MG63 (cell line): ENCODE measurements at regions not wholly inside any gene's neighbourhood (a gene's known extent, or its start where the extent isn't known, plus 50 kb on each side); places are given as distances from the start of the nearest gene placed in this dataset.
"Not testable (repeated sequence)": the region's sequence is repeated elsewhere in the genome, so short reads cannot be mapped to it uniquely, and the experiment has no call there.

Experiments used
- DNase-seq: peaks from one replicate; pipeline ENCODE4 v3.0.0-alpha.2; 2020
- H3K27me3 ChIP-seq: fragments of 250-450 bp; sonication (Bioruptor Pico); 2 replicates; pipeline ENCODE4 v1.5.1; 2020; ENCODE audit warnings: mild to moderate bottlenecking, moderate library complexity
- H3K36me3 ChIP-seq: fragments of 250-450 bp; sonication (Bioruptor Pico); 2 replicates; pipeline ENCODE4 v1.5.1; 2020; ENCODE audit warnings: mild to moderate bottlenecking, moderate library complexity
- H3K4me3 ChIP-seq: fragments of 250-450 bp; sonication (Bioruptor Pico); 2 replicates; pipeline ENCODE4 v1.5.1; 2020; ENCODE audit warnings: mild to moderate bottlenecking, moderate library complexity
- H3K9me3 ChIP-seq: fragments of 250-450 bp; sonication (Bioruptor Pico); 2 replicates; pipeline ENCODE4 v1.5.1; 2020; ENCODE audit warnings: mild to moderate bottlenecking, moderate library complexity

GRCh38 chr17:22217135-22217534 is 524.8 kb downstream of the KCNJ18 start:
- Histone ChIP-seq H3K9me3 (no peaks in the 10 kb centered on the region), H3K4me3 (no peak overlapping the region), H3K36me3 (no peaks in the 10 kb centered on the region), H3K27me3 (no peaks in the 10 kb centered on the region)
- DNase-seq, result no peak

DNA sequence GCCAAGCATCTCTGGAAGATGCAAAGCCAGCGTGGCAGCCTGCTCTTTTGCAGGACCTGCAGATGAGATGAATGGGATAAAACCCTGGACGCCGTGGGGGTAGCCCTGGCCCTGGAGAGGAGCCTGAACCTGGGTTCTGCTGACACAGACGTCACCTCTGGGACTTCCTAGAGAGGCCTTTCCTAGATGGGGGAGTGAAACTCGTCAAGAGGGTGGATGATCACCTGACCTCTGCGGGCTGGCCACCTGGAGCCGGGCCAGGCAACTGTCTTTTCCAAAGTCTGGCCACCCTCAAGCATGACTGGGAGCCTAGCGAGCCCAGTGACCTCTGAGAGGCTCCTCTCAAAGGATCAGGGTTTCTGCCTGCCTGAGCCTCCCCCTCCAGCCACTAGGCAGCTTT is 529.0 kb downstream of the KCNJ18 start:
- Histone ChIP-seq H3K4me3 (no peak overlapping the region), H3K36me3 (no peaks in the 10 kb centered on the region), H3K9me3 (no peaks in the 10 kb centered on the region), H3K27me3 (no peaks in the 10 kb centered on the region)
- no peak for DNase-seq

DNA sequence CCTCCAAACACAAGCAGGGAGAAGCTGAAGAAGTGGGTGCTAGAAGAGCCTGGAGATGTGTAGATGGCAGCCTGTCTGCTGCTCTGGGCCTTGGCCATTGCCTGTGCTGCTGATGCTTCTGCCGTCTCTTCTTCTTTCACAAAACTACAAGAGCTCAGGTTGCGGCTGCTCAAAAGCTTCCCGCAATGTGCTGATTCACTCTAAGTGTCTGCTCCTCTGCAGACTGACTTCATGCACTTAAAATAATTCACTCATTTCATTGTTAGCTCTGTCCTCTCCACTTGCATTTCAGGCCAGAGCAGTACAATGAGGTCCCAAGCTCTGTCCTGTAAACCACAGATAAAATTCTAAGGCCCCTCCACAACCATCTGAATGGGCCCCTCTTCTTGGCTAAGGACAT is 534.2 kb downstream of the KCNJ18 start:
- DNase-seq, H3K4me3 ChIP-seq, H3K9me3 ChIP-seq, H3K27me3 ChIP-seq, H3K36me3 ChIP-seq: not testable (repeated sequence)

DNA sequence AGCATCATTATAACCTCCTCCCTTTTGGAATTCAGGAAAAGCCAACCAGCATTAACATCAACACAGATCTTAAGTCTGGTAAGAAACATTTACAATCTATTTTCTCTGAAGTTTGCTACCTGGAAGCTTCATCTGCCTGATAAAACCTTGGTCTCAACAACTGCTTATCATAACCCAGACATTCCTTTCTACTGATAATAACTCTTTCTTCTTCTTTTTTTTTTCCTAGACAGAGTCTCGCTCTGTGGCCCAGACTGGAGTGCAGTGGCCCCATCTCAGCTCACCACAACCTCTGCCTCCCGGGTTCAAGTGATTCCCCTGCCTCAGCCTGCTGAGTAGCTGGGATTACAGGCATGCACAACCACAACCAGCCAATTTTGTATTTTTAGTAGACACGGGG is 534.6 kb downstream of the KCNJ18 start:
- H3K9me3 ChIP-seq, DNase-seq, H3K4me3 ChIP-seq, H3K27me3 ChIP-seq, H3K36me3 ChIP-seq: not testable (repeated sequence)

- not testable (repeated sequence) for H3K9me3 ChIP-seq, H3K4me3 ChIP-seq, H3K36me3 ChIP-seq, H3K27me3 ChIP-seq
- DNase-seq, result peak; percentile 67
These were observed 535.6 kb downstream of the KCNJ18 start for GRCh38 chr17:22227699-22228553.

DNA sequence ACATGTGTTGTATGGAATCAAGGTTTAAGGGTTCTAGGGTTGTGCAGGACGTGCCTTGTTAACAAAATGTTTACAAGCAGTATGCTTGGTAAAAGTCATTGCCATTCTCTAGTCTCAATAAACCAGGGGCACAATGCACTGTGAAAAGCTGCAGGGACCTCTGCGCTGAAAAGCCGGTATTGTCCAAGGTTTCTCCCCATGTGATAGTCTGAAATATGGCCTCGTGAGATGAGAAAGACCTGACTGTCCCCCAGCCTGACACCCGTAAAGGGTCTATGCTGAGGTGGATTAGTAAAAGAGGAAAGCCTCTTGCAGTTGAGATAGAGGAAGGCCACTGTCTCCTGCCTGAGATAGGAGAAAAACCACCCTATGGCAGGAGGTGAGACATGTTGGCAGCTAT is 537.5 kb downstream of the KCNJ18 start:
- H3K9me3 ChIP-seq, DNase-seq, H3K4me3 ChIP-seq, H3K36me3 ChIP-seq, H3K27me3 ChIP-seq: not testable (repeated sequence)

DNA sequence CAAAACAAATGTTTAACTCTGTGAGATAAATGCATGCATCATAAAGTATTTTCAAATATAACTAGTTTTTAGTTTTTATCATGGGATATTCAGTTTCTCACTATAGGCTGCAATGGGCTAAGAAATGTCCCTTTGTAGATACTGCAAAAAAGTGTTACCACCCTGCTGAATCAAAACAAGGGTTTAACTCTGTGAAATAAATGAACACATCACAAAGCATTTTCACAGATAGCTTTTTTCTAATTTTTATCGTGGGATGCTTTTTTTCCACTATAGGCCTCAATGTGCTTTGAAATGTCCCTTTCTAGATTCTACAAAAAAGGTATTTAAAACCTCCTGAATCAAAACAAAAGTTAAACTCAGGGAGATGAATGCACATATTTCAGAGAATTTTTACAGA is 541.1 kb downstream of the KCNJ18 start:
- Histone ChIP-seq H3K9me3 (peaks cover 2% of the 10 kb centered on the region; the same call in 1 of the 2 replicates), H3K4me3 (no peak overlapping the region), H3K27me3 (no peaks in the 10 kb centered on the region), H3K36me3 (no peaks in the 10 kb centered on the region)
- DNase-seq, result no peak

DNA sequence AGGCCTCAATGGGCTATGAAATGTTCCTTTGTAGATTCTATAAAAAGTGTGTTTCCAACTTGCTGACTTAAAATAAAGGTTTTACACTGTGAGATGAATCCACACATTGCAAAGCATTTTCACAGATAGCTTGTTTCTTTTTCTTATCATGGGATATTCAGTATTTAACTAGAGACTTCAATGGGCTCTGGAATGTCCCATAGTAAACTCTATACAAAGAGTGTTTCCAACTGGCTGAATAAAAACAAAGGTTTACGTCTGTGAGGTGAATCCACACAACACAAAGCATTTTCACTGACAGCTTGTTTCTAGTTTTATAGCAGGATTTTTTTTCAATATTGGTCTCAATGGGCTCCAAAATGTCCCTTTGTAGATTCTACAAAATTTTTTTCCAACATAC is 550.1 kb downstream of the KCNJ18 start:
- no peaks in the 10 kb centered on the region for H3K27me3 ChIP-seq
- no peaks in the 10 kb centered on the region for H3K9me3 ChIP-seq
- no peak for DNase-seq
- H3K4me3 ChIP-seq, result no peak overlapping the region
- no peaks in the 10 kb centered on the region for H3K36me3 ChIP-seq

DNA sequence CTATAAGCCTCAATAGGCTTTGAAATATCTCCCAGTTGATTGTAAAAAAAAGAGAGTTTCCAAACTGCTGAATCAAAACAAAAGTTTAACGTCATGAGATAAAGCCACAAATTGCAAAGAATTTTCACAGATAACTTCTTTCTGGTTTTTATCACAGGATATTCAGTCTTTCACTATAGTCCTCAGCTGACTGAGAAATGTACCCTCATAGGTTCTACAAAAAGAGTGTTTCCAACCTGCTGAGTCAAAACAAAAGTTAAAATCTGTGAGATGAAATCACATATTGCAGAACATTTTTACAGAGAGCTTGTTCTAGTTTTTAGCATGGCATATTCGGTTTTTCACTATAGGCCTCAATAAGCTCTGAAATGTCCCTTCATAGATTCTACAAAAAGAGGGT is 559.2 kb downstream of the KCNJ18 start:
- DNase-seq, result no peak
- Histone ChIP-seq H3K9me3 (no peaks in the 10 kb centered on the region), H3K4me3 (no peak overlapping the region), H3K36me3 (no peaks in the 10 kb centered on the region), H3K27me3 (no peaks in the 10 kb centered on the region)

DNA sequence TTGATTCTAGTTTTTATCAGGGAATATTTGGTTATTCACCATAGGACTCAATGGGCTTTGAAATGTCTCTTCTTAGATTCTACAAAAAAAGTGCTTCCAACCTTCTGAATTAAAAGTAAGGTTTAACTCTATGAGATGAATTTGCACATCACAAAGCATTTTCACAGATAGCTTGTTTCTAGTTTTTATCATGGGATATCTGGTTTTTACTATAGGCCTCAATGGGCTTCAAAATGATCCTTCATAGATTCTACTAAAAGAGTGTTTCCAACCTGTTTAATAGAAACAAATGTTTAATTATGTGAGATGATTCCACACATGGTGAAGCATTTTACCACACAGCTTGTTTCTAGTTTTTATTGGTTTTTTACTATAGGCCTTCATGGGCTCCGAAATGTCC is 560.7 kb downstream of the KCNJ18 start:
- no peak overlapping the region for H3K4me3 ChIP-seq
- no peaks in the 10 kb centered on the region for H3K27me3 ChIP-seq
- no peaks in the 10 kb centered on the region for H3K36me3 ChIP-seq
- H3K9me3 ChIP-seq, result no peaks in the 10 kb centered on the region
- no peak for DNase-seq

- no peaks in the 10 kb centered on the region for H3K36me3 ChIP-seq
- no peak for DNase-seq
- peak overlapping the region; percentile 18 for H3K4me3 ChIP-seq
- H3K9me3 ChIP-seq, result no peaks in the 10 kb centered on the region; the same call in 1 of the 2 replicates
- H3K27me3 ChIP-seq, result no peaks in the 10 kb centered on the region
These were observed 573.5 kb downstream of the KCNJ18 start for GRCh38 chr17:22265807-22266206.

DNA sequence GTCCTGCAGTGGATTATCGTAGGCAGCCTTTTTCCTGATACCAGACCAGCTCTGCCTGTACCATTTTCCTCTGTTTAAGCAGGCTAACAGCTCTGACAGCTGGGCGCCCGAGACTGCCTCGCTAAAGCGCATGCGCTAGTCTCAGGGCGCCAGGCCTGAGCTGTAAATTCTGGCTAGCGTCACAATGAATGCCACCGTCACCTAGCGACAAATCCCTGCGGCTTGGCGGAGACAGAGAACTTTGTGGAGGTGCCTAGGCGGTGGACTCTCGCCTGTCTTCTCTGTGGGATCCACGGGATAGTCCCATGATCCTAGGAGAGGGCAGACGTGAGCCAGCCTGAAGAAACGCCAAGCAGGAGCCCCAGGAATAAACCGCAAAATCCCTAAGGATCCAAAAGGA is 573.9 kb downstream of the KCNJ18 start:
- Histone ChIP-seq H3K27me3 (no peaks in the 10 kb centered on the region), H3K9me3 (no peaks in the 10 kb centered on the region; the same call in 1 of the 2 replicates), H3K4me3 (peak overlapping the region; percentile 18), H3K36me3 (no peaks in the 10 kb centered on the region)
- DNase-seq, result peak; percentile 75

DNA sequence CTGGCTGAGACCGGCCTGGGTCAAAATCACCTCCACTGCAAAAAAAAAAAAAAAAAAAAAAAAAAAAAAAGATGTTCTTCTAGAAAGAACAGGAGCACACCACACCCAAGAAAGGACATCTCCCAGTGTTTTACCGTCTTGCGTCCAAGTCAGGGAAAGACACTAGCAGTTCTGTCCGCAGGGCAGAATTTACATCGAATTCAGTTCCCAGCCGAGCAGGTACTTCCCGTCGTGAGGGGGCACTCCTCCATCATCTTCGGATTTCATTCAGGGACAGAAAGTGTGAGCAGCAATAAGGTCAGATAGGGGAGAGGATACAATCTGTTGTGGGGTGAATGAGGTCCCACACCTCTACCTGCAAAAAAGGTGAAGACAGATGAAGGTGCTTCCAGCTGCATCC is 574.7 kb downstream of the KCNJ18 start:
- no peak overlapping the region for H3K4me3 ChIP-seq
- H3K9me3 ChIP-seq, result no peaks in the 10 kb centered on the region; the same call in 1 of the 2 replicates
- H3K36me3 ChIP-seq, result no peaks in the 10 kb centered on the region
- H3K27me3 ChIP-seq, result no peaks in the 10 kb centered on the region
- no peak for DNase-seq

DNA sequence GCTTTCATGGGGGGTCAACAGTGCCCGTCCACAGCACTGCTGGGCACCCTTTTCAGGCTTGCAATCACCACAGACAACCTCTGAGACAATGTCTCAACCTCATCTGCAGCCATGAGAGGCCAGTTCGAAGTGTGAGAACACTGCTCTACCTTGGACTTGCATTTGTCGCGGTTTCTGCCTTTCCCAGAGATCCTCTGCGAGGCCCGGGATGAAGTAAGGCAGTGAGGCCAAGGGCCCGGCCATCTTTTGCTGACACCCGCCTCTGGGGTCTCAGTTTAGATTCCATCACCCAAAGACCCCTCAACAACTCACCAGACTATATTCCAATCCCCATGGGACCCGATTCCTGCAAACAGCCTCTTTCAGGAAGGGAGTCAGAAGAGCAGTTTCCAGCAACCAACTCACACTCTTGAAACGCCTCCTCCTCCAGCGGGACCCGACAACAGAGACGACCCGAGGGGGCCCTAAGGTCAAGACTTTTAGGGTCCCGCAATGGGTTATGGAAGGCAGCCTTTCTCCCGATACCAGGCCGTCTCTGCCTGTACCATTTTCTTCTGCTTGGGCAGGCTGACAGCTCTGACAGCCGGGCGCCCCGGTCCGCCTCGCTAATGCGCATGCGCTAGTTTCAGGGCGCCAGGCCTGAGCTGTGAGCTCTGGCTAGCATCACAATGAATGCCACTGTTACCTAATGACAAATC is 576.0 kb downstream of the KCNJ18 start:
- no peaks in the 10 kb centered on the region; the same call in 1 of the 2 replicates for H3K9me3 ChIP-seq
- H3K27me3 ChIP-seq, result no peaks in the 10 kb centered on the region
- peak; percentile 22 for DNase-seq
- H3K36me3 ChIP-seq, result no peaks in the 10 kb centered on the region
- no peak overlapping the region for H3K4me3 ChIP-seq

GRCh38 chr17:22268912-22269220 is 576.5 kb downstream of the KCNJ18 start:
- DNase-seq, result no peak
- no peaks in the 10 kb centered on the region; the same call in 1 of the 2 replicates for H3K9me3 ChIP-seq

DNA sequence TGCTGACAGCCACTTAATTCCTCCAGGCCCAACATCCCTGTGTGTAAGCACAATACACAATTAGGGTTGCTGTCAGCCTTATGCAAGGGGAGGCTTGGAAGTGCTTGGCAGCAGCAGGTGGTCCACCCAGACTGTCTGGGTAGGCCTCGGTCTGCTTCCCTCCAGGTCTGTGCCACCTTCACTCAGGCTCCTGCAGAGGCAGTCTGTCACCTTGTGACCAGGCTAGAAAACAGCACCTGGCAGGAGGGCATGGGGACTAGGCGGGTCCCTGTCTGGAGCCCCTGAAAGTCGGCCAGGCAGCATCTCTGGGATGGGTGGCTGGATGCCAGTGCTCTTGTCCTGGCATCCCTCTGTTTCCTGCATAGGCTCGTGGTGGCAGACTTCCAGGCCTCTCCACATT is 578.1 kb downstream of the KCNJ18 start:
- no peak overlapping the region for H3K4me3 ChIP-seq

More at GRCh38 chr17:22268912-22269220, 576.5 kb downstream of the KCNJ18 start:
- Histone ChIP-seq H3K4me3 (no peak overlapping the region), H3K36me3 (no peaks in the 10 kb centered on the region), H3K27me3 (no peaks in the 10 kb centered on the region)

GRCh38 chr17:22270809-22271208 is 578.5 kb downstream of the KCNJ18 start:
- H3K4me3 ChIP-seq, H3K9me3 ChIP-seq, H3K27me3 ChIP-seq, H3K36me3 ChIP-seq, DNase-seq: not testable (repeated sequence)

More for the DNA sequence above, 578.1 kb downstream of the KCNJ18 start:
- H3K9me3 ChIP-seq, result no peaks in the 10 kb centered on the region
- H3K36me3 ChIP-seq, result no peaks in the 10 kb centered on the region
- no peaks in the 10 kb centered on the region for H3K27me3 ChIP-seq
- DNase-seq, result no peak
